Mucosa of stomach (tissue), 1 donor: ENCODE measurements at regions not wholly inside any gene's neighbourhood (a gene's known extent, or its start where the extent isn't known, plus 50 kb on each side); places are given as distances from the start of the nearest gene placed in this dataset.

Experiments
- H3K27me3 ChIP-seq: one replicate; pipeline ENCODE4 v1.7.0; 2013; ENCODE audit warnings: mild to moderate bottlenecking, low read length; ENCODE audit not compliant: control insufficient read depth, insufficient read depth
- H3K36me3 ChIP-seq: one replicate; pipeline ENCODE4 v1.7.0; 2013; ENCODE audit warnings: low read length; ENCODE audit not compliant: control insufficient read depth, insufficient read depth
- H3K4me1 ChIP-seq: one replicate; pipeline ENCODE4 v1.7.0; 2013; ENCODE audit warnings: mild to moderate bottlenecking, low read length; ENCODE audit not compliant: control insufficient read depth, insufficient read depth
- H3K4me3 ChIP-seq: one replicate; pipeline ENCODE4 v1.7.0; 2013; ENCODE audit warnings: low read length
- H3K9ac ChIP-seq: one replicate; pipeline ENCODE4 v1.7.0; 2013; ENCODE audit warnings: mild to moderate bottlenecking, low read length, moderate library complexity
- H3K9me3 ChIP-seq: one replicate; pipeline ENCODE4 v1.7.0; 2013; ENCODE audit warnings: mild to moderate bottlenecking, low read length, moderate library complexity; ENCODE audit not compliant: control insufficient read depth
- donor health status: Pancreatic carcinoma.

DNA sequence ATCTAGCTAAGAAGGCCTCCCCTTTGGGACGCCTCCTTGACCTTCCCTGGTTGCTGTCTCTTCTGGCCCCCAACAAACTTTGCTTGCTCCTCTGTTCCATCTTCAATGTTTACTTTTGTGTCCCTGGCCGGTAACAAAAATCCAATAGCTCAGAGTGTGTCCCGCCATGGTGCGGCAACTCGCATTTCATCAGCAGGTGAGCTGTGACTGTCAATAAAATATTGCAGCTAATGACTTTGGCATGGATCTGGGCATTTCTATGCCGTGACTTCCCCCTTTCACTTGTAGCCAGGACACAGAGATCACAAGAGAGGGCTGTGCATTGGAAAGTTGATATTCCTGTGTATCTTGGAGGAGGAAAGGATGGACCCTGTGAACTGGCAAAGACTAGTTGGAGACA is 317.6 kb downstream of the RPS24 start:
- Histone ChIP-seq H3K4me1 (no peaks in the 10 kb centered on the region), H3K4me3 (no peak overlapping the region), H3K9me3 (no peaks in the 10 kb centered on the region), H3K9ac (no peak overlapping the region), H3K36me3 (no peaks in the 10 kb centered on the region), H3K27me3 (no peaks in the 10 kb centered on the region)

DNA sequence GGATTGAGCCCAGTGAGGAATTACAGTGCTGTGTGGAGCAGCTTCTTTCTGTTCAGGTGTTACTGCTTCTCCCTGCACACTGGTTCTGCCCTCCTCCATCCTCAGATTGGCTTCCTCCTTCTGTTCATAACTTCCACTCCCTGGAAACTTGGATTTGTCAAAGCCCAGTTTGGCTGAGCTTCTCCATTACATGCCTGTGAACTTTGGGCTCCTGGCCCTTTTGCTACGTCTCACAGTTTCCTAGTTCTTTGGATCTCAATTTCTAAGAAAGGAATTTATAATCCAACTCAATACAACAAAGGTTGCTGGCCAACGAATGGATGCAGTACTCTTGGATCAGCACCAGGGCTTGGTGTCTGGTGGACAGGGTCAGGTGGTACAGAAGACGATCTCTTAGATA is 318.1 kb downstream of the RPS24 start:
- Histone ChIP-seq H3K36me3 (no peaks in the 10 kb centered on the region), H3K9me3 (no peaks in the 10 kb centered on the region), H3K4me1 (no peaks in the 10 kb centered on the region), H3K27me3 (no peaks in the 10 kb centered on the region), H3K9ac (no peak overlapping the region), H3K4me3 (no peak overlapping the region)

DNA sequence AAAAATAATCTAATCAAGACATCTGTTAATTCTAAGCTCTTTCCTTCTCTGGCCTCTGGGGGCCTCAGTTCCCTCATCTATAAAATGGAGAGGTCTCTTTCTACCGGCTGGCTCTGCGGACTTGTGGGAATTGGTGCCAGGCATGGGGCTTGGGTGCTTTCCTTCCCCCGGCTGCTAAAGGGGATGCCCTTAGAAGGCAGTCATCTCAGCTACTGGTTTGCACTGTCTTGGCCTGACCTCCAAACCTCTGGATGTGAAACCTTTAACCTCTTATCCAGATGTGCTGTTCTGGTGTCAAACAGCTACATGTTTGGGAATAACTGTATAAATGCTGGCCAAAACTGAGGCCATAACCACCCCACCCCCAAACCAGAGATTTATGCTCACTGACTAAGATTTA is 320.0 kb downstream of the RPS24 start:
- Histone ChIP-seq H3K36me3 (no peaks in the 10 kb centered on the region), H3K9me3 (no peaks in the 10 kb centered on the region), H3K4me1 (no peaks in the 10 kb centered on the region), H3K27me3 (no peaks in the 10 kb centered on the region), H3K4me3 (no peak overlapping the region), H3K9ac (no peak overlapping the region)

DNA sequence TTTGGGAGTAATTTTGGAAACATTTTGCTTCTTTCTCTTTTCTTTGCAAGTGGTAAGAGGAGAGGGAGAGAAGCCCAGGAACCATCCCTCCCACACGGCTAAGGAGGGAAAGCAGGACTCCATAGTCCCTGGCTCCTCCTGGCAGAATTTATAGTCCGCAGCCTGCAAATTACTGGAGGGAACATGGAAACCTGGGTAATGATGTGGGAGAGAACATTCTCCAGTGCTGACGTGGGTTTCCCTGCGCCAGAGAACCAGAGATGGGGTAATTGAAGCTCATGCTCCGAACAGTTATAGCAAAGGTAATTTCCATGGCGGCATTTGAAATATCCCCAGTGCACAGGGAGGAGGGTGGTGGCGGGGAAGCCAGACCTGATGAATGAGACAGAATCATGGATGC is 320.4 kb downstream of the RPS24 start:
- Histone ChIP-seq H3K27me3 (no peaks in the 10 kb centered on the region), H3K4me1 (no peaks in the 10 kb centered on the region), H3K9ac (no peak overlapping the region), H3K4me3 (no peak overlapping the region), H3K36me3 (no peaks in the 10 kb centered on the region), H3K9me3 (no peaks in the 10 kb centered on the region)

DNA sequence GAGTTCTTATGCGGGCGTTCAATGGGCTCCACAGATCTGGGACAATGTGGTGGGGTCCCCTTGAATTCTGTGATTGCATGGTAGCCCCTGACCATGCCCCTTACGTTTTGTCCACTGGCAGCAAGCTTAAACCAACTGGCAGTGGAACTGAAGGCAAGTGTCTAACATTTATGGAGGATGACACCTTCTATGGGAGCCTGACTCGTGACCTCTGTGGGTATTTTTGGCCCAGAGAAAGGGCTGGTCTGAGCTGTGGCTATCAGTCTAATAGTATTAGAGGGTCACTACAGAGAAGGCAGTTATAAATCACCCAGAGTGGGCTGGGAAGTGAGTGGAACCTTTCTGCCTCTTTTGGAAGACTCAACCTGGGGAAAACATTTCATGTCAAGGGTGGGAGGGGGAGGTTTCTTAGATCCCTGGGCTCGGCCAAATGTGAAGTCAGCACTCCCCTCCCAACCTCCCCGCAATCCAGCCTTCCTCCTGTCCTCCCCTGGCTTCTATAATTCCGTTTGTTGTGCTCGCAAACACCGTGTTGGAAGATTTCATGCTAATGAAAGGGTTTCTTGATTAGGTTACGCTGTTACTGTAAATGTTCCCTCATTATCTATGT is 322.7 kb downstream of the RPS24 start:
- Histone ChIP-seq H3K36me3 (no peaks in the 10 kb centered on the region), H3K27me3 (no peaks in the 10 kb centered on the region), H3K9ac (no peak overlapping the region), H3K4me1 (no peaks in the 10 kb centered on the region), H3K4me3 (no peak overlapping the region), H3K9me3 (no peaks in the 10 kb centered on the region)

DNA sequence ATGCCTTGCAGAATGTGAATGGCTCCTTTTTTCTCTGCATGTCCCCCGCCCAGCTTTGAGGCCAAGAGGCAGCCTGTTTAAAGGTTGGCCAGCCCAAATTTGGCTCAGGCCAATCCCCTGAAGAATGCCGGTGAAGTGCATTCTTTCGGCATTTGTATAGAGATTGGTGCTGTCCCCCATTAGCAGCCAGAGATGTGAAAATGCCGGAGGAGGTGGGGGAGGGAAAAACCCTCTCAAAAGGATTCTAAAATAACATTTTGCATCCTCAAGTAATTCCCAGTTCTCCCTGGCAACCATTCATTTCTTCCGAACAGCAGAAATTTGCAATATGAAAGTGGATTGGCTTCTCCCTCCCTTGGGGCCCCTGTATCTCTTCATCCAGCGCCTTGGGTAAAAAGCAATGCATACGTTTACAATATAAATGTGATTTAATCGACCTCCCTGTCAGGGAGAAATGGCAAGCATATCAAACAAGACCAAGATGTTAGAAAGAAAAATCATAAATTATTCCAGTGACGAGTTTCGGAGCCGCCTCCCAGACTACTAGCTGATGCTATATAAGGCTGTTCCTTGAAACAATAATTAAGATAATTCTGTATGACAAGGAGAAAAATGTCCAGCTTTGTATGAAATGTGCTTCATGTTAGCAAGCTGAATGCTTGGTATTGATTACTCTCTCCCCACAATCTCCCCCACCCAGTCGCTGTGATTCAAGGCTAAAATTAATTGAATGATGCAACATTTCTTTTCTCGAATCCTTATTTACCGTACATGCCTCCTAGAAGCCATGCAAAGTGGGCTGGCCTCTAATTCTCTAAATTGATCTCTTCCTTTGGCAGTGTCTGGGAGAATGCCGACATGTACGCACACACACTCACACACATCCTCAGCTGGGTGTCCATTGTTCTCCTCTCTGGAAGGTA is 323.7 kb downstream of the RPS24 start:
- Histone ChIP-seq H3K9me3 (no peaks in the 10 kb centered on the region), H3K9ac (no peak overlapping the region), H3K27me3 (no peaks in the 10 kb centered on the region), H3K4me3 (no peak overlapping the region), H3K36me3 (no peaks in the 10 kb centered on the region), H3K4me1 (no peaks in the 10 kb centered on the region)

DNA sequence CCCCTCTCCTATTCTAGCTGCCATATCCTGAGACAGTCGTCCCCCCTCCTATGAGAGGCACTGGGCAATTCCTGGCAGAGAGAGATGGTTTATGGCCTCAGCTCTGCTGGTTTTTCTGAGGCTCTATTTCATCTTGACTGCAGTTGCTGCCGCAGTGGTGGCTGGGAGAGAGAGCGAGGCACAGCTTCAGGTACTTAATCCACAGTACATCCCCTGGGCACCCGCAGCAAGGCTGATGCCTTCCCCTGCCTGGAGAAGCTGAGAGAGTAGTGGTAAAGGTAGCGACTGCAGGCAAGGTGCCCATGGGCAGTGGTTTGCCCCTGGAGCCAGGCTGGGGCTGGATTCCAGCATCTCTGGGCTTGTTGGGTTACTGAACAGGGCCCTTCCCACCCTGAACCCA is 324.7 kb downstream of the RPS24 start:
- H3K4me3 ChIP-seq: no peak overlapping the region
- no peaks in the 10 kb centered on the region for H3K4me1 ChIP-seq
- no peaks in the 10 kb centered on the region for H3K9me3 ChIP-seq
- no peaks in the 10 kb centered on the region for H3K36me3 ChIP-seq
- no peak overlapping the region for H3K9ac ChIP-seq
- no peaks in the 10 kb centered on the region for H3K27me3 ChIP-seq

DNA sequence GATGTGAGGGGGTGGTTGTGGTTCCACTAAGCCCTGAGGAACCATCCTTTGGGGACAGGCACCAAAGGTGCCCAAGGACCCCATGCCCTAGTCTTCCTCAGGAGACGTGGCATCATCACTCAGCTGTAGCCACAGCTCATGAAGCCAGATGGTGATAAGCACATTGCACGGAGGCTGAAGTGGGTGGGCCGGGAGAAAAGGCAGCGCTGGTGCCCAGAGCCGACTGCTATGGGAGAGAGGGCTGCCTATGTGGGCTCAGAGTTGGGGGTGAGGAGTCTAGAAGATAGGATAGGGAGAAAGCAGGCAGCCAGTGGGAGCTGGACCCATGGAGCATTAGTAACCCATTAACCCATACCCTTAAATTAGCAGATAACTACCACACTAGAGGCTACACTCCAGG is 325.3 kb downstream of the RPS24 start:
- Histone ChIP-seq H3K4me3 (no peak overlapping the region), H3K36me3 (no peaks in the 10 kb centered on the region), H3K9ac (no peak overlapping the region), H3K4me1 (no peaks in the 10 kb centered on the region), H3K9me3 (no peaks in the 10 kb centered on the region), H3K27me3 (no peaks in the 10 kb centered on the region)

DNA sequence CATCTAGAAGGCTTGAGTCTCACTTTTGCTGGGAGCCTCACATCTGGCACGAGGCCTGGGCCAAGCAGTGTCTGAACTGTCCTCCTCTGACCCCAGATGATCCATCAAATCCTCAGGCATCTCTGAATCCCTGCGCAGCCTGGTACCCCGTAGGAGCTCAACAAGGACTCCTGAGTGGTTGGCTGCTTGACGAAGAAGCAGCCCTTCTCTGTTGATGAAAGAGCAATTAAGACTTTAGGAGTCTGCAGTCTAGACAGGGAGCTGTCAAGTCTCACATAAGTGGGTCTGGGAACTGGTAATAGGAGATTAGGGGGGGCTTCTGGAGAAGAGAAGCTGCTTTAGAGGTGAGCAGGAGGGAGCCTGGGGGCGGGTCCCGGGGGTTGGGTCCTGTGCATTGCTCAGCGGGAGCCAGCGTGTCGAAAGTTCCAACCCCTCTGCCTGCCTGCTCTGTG is 326.0 kb downstream of the RPS24 start:
- H3K27me3 ChIP-seq: peaks cover 5% of the 10 kb centered on the region
- no peaks in the 10 kb centered on the region for H3K9me3 ChIP-seq

DNA sequence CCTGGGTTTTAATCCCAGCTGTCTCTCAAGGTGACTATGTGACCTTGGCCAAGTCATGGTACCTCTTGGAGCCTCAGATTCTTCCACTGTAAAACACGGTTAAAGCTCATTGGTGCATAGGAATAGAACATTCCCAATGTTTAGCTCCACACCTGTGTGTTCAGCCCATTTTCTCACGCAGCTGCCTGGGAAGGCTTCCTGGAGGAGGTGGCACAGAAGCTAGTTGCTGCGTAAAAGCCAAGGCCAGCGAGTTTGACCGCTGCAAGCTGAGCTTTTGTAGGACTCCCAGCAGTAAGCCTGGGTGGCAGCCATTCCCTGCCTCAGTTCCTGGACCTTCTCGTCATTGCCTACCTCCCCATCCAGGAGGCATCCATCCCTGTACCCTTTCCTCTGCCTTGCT is 326.6 kb downstream of the RPS24 start:
- Histone ChIP-seq H3K9me3 (no peaks in the 10 kb centered on the region), H3K36me3 (no peaks in the 10 kb centered on the region), H3K4me3 (no peak overlapping the region), H3K9ac (no peak overlapping the region), H3K4me1 (no peaks in the 10 kb centered on the region), H3K27me3 (peaks cover 5% of the 10 kb centered on the region)

More for the DNA sequence above, 326.0 kb downstream of the RPS24 start:
- Histone ChIP-seq H3K9ac (no peak overlapping the region), H3K4me3 (no peak overlapping the region), H3K4me1 (no peaks in the 10 kb centered on the region), H3K36me3 (no peaks in the 10 kb centered on the region)

DNA sequence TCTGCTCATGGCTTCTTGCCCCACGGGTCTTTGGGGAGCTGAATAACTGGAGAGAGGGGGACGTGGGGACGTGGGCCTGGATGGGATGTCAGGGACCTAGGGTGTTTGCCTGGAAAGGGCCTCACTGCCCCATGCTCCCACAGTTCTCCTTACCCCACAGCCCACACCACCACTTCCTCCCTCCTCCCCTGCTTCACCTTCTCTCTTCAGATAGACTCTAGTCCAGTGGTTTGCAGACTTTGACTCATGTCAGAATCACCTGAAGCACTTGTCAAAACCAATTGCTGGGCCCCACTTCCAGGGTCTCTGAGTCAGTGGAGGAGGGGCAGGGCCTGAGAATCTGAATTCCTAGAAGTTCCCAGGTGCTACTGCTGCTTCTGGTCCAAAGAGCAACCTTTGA is 327.4 kb downstream of the RPS24 start:
- Histone ChIP-seq H3K36me3 (no peaks in the 10 kb centered on the region), H3K4me3 (no peak overlapping the region), H3K4me1 (no peaks in the 10 kb centered on the region), H3K27me3 (peaks cover 5% of the 10 kb centered on the region), H3K9me3 (no peaks in the 10 kb centered on the region), H3K9ac (no peak overlapping the region)

DNA sequence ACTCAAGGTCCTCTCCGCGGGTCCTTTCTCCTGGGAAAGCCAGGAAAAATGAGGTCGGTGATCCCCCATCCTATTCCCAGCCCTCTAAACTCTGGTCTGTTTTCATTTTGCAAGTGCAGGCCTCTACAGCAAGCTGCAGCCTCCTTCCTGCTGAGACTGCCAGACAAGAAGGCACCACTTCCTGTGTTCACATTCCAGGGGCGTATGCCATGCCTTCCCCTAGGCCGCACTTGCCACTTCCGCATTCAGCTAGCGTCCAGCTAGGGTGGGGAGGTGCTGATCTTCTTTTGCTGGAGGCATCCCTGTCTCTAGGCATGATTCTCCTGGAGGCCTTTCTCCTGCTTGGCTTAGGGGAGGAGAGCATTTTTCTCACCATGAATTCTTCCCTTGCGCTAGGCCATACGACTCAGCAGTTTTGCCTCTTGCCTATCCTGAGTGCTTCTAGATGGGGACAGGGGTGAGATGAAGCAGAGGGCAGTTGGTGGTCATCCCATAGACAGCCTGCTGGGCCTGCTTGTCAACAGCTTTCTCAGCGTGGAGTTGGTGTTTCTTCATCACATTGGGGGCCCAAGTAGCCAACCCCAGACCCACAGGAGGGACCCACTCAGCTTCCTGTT is 328.9 kb downstream of the RPS24 start:
- peaks cover 5% of the 10 kb centered on the region for H3K27me3 ChIP-seq
- H3K9ac ChIP-seq: no peak overlapping the region
- H3K4me1 ChIP-seq: no peaks in the 10 kb centered on the region
- no peaks in the 10 kb centered on the region for H3K36me3 ChIP-seq
- H3K4me3 ChIP-seq: no peak overlapping the region
- no peaks in the 10 kb centered on the region for H3K9me3 ChIP-seq
